Lower leg skin (tissue), 4 donors: ENCODE measurements at regions not wholly inside any gene's neighbourhood (a gene's known extent, or its start where the extent isn't known, plus 50 kb on each side); places are given as distances from the start of the nearest gene placed in this dataset.

ENCODE experiments used
- DNase-seq, 2 donors: peaks; one replicate each; pipeline ENCODE4 v3.0.0-alpha.2; 2019; ENCODE audit warnings: low spot score in 2 of 2
- H3K4me3 ChIP-seq: fragments of 200-600 bp; sonication (generic); 2 replicates; pipeline ENCODE4 v1.5.1; 2017; ENCODE audit warnings: mild to moderate bottlenecking, low read depth; ENCODE audit not compliant: poor library complexity, severe bottlenecking
- POLR2A ChIP-seq, 2 donors: fragments of 450-650 bp; IDR thresholded peaks; one replicate each; pipeline ENCODE4 v1.6.1; 2016 to 2017; ENCODE audit warnings: antibody characterized with exemption in 2 of 2, mild to moderate bottlenecking in 1 of 2, moderate library complexity in 1 of 2
- WGBS, 2 donors: methylation state at CpG; one replicate each; pipeline ENCODE4 v1.1.5; 2018; 5-methylcytosine and 5-hydroxymethylcytosine counted together
- intact Hi-C: fragments of 100-400 bp; cut with DNase I; formaldehyde crosslinking; loops from one replicate; pipeline ENCODE4 v1.15.0; 2023; ENCODE audit warnings: low total_unique reads
- TF ChIP-seq, protein P1 (sequence below), 3 donors: fragments of 450-650 bp; IDR thresholded peaks; one replicate each; pipeline ENCODE4 v1.5.1; 2016; ENCODE audit warnings: antibody characterized with exemption in 3 of 3, mild to moderate bottlenecking in 3 of 3, moderate library complexity in 2 of 3

DNA sequence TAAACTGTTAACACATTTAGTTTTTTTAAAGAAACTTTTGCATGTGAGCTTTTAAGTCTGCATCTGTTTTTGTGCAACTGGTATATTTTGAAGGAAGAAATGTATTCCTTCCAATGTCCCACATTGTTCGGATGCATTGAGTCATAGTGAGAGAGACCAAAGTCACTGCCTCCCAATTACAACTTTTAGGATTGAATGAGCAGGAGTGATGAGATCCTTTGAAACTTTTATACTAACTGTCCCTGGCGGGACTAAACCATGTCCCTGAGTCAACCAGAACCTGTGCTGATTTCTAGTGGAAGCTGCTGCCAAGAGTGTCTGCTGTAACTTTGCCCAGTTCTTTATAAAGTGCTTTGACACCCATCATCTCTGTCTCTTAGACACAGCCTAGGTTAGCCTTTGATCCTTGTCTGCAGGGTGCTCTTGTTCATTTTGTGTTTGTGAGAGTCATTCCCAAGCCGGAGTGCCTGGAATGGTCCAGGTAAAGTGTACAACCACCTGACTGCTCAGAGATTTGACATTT lies 122.7 kb downstream of the ZNF518B start:
- no peak overlapping the region for H3K4me3 ChIP-seq
- intact Hi-C loops = no loop called here
- 68 to 69% methylated on average over 3 of the region's 3 CpGs for WGBS, 2 donors
- no peak for TF ChIP-seq POLR2A (IDR thresholded peaks at IDR 0.05)
- TF ChIP-seq, protein P1, sequence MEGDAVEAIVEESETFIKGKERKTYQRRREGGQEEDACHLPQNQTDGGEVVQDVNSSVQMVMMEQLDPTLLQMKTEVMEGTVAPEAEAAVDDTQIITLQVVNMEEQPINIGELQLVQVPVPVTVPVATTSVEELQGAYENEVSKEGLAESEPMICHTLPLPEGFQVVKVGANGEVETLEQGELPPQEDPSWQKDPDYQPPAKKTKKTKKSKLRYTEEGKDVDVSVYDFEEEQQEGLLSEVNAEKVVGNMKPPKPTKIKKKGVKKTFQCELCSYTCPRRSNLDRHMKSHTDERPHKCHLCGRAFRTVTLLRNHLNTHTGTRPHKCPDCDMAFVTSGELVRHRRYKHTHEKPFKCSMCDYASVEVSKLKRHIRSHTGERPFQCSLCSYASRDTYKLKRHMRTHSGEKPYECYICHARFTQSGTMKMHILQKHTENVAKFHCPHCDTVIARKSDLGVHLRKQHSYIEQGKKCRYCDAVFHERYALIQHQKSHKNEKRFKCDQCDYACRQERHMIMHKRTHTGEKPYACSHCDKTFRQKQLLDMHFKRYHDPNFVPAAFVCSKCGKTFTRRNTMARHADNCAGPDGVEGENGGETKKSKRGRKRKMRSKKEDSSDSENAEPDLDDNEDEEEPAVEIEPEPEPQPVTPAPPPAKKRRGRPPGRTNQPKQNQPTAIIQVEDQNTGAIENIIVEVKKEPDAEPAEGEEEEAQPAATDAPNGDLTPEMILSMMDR (IDR thresholded peaks at IDR 0.05) = no peak
- no peak for DNase-seq

- DNase-seq = no peak
- intact Hi-C loops = no loop called here
- no peak overlapping the region for H3K4me3 ChIP-seq
- 45 to 61% methylated on average over 1 of the region's 1 CpG for WGBS, 2 donors
- TF ChIP-seq, protein P1 (IDR thresholded peaks at IDR 0.05) = no peak
- TF ChIP-seq POLR2A (IDR thresholded peaks at IDR 0.05) = no peak
Observed at GRCh38 chr4:10333942-10334341, 123.3 kb downstream of the ZNF518B start.

DNA sequence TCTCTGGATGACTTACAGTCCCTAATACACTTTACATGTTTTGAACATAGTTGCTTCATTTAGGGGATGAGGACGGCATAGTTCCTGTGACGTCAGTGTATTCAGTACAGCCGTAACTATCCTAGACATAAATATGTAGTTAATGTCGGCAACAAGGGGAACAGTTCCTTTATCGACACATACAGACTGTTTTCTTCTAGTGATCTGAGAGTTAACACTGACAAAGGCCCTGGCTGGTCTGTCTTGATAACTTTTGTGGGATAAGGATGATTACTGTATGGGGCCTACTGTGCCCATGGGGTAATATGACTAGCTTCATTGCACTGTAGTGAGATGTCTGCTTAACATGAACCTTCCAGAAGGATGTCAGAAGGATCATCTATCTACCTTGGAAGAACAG lies 131.2 kb downstream of the ZNF518B start:
- no peak overlapping the region for H3K4me3 ChIP-seq
- TF ChIP-seq, protein P1 (IDR thresholded peaks at IDR 0.05) = no peak
- no peak for TF ChIP-seq POLR2A (IDR thresholded peaks at IDR 0.05)
- no peak for DNase-seq
- intact Hi-C loops = no loop called here
- WGBS, 2 donors = 91% methylated on average over 5 of the region's 5 CpGs

- 42 to 45% methylated on average over 2 of the region's 2 CpGs for WGBS, 2 donors
Observed at GRCh38 chr4:10321931-10322330, 135.3 kb downstream of the ZNF518B start.

DNA sequence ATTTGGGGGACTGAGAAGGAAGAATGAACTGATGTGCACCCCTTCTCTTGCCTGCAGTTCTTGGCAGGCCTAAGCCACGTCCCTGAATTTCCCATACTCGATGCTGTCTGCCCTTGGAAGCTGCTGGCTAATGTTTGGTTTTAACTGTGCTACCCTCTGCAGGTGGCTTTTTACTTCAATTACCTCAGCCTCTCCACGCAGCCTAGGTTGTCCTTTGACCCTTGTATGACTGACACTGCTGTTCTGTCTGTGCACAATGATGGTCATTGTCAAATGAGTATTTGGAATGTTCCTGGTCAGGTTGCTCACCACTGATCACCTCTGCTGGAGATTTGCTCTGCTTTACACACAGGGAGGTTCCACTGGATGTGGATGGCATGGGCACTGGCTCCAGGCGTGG lies 137.1 kb downstream of the ZNF518B start:
- WGBS, 2 donors = 75 to 78% methylated on average over 4 of the region's 4 CpGs
- no peak for DNase-seq
- intact Hi-C loops = no loop called here
- no peak for TF ChIP-seq POLR2A (IDR thresholded peaks at IDR 0.05)
- TF ChIP-seq, protein P1 (IDR thresholded peaks at IDR 0.05) = no peak
- no peak overlapping the region for H3K4me3 ChIP-seq

More at GRCh38 chr4:10321931-10322330, 135.3 kb downstream of the ZNF518B start:
- DNase-seq = no peak
- TF ChIP-seq, protein P1 (IDR thresholded peaks at IDR 0.05) = no peak
- no peak for TF ChIP-seq POLR2A (IDR thresholded peaks at IDR 0.05)
- intact Hi-C loops = no loop called here
- no peak overlapping the region for H3K4me3 ChIP-seq

DNA sequence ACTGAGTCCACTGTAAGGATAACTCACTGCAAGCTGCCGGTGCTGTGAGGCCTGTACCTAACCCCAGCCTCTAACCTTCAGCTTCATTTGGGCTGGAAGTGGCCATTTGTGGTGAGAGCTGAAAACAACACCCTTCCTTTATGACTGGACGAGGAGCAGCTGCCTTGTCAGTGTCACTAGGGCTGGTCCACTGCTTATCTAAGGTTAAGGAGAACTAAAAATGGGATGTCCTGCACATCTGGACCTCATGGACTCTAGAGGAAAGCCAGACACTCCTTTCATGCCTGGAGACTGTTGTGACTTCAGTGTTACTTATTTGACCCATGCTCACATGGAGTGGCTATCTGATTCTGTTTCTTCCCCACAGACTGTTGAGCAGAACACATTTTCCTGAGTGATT lies 139.9 kb downstream of the ZNF518B start:
- WGBS, 2 donors = 72 to 79% methylated on average over 2 of the region's 2 CpGs
- no peak overlapping the region for H3K4me3 ChIP-seq
- intact Hi-C loops = no loop called here
- TF ChIP-seq POLR2A (IDR thresholded peaks at IDR 0.05) = no peak
- TF ChIP-seq, protein P1 (IDR thresholded peaks at IDR 0.05) = no peak
- no peak for DNase-seq
